ENCODE measurements at regions not wholly inside any gene's neighbourhood (a gene's known extent, or its start where the extent isn't known, plus 50 kb on each side); places are given as distances from the start of the nearest gene placed in this dataset.

DNA sequence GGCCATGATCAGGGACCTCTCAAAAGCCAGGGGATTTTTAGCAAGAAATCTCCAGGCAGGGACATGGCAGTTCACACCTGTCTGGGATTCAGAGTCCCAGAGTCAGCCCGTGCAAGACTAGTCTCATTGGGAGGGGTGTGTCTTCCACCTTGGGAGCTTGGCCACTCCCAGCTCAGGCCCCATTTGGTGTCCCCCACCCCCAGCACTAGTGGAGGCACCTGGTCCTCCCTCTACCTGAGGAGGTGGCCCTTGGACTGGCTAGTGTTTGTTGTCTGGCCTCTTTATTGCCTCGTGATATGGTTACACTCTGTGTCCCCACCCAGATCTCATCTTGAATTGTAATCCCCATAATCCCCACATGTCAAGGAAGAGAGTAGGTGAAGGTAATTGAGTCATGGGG lies 140.8 kb upstream of the PHACTR3 start (continued):
- TF ChIP-seq, protein P1, sequence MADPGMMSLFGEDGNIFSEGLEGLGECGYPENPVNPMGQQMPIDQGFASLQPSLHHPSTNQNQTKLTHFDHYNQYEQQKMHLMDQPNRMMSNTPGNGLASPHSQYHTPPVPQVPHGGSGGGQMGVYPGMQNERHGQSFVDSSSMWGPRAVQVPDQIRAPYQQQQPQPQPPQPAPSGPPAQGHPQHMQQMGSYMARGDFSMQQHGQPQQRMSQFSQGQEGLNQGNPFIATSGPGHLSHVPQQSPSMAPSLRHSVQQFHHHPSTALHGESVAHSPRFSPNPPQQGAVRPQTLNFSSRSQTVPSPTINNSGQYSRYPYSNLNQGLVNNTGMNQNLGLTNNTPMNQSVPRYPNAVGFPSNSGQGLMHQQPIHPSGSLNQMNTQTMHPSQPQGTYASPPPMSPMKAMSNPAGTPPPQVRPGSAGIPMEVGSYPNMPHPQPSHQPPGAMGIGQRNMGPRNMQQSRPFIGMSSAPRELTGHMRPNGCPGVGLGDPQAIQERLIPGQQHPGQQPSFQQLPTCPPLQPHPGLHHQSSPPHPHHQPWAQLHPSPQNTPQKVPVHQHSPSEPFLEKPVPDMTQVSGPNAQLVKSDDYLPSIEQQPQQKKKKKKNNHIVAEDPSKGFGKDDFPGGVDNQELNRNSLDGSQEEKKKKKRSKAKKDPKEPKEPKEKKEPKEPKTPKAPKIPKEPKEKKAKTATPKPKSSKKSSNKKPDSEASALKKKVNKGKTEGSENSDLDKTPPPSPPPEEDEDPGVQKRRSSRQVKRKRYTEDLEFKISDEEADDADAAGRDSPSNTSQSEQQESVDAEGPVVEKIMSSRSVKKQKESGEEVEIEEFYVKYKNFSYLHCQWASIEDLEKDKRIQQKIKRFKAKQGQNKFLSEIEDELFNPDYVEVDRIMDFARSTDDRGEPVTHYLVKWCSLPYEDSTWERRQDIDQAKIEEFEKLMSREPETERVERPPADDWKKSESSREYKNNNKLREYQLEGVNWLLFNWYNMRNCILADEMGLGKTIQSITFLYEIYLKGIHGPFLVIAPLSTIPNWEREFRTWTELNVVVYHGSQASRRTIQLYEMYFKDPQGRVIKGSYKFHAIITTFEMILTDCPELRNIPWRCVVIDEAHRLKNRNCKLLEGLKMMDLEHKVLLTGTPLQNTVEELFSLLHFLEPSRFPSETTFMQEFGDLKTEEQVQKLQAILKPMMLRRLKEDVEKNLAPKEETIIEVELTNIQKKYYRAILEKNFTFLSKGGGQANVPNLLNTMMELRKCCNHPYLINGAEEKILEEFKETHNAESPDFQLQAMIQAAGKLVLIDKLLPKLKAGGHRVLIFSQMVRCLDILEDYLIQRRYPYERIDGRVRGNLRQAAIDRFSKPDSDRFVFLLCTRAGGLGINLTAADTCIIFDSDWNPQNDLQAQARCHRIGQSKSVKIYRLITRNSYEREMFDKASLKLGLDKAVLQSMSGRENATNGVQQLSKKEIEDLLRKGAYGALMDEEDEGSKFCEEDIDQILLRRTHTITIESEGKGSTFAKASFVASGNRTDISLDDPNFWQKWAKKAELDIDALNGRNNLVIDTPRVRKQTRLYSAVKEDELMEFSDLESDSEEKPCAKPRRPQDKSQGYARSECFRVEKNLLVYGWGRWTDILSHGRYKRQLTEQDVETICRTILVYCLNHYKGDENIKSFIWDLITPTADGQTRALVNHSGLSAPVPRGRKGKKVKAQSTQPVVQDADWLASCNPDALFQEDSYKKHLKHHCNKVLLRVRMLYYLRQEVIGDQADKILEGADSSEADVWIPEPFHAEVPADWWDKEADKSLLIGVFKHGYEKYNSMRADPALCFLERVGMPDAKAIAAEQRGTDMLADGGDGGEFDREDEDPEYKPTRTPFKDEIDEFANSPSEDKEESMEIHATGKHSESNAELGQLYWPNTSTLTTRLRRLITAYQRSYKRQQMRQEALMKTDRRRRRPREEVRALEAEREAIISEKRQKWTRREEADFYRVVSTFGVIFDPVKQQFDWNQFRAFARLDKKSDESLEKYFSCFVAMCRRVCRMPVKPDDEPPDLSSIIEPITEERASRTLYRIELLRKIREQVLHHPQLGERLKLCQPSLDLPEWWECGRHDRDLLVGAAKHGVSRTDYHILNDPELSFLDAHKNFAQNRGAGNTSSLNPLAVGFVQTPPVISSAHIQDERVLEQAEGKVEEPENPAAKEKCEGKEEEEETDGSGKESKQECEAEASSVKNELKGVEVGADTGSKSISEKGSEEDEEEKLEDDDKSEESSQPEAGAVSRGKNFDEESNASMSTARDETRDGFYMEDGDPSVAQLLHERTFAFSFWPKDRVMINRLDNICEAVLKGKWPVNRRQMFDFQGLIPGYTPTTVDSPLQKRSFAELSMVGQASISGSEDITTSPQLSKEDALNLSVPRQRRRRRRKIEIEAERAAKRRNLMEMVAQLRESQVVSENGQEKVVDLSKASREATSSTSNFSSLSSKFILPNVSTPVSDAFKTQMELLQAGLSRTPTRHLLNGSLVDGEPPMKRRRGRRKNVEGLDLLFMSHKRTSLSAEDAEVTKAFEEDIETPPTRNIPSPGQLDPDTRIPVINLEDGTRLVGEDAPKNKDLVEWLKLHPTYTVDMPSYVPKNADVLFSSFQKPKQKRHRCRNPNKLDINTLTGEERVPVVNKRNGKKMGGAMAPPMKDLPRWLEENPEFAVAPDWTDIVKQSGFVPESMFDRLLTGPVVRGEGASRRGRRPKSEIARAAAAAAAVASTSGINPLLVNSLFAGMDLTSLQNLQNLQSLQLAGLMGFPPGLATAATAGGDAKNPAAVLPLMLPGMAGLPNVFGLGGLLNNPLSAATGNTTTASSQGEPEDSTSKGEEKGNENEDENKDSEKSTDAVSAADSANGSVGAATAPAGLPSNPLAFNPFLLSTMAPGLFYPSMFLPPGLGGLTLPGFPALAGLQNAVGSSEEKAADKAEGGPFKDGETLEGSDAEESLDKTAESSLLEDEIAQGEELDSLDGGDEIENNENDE (IDR thresholded peaks at IDR 0.05; ENCODE audit: insufficient replicate concordance, low read length) = no peak
- TF ChIP-seq JUND (IDR thresholded peaks at IDR 0.05; ENCODE audit: low read length) (no peak), MAFK (IDR thresholded peaks at IDR 0.05; ENCODE audit: low read depth, low read length) (no peak), CEBPB (IDR thresholded peaks at IDR 0.05; ENCODE audit: low read depth, low read length) (no peak), CBX8 (IDR thresholded peaks at IDR 0.05; ENCODE audit: borderline replicate concordance, low read depth, low read length) (no peak), BRCA1 (IDR thresholded peaks at IDR 0.05; ENCODE audit: low read depth, low read length) (no peak), POU5F1 (IDR thresholded peaks at IDR 0.05; ENCODE audit: low read depth, low read length) (no peak), CTBP2 (IDR thresholded peaks at IDR 0.05; ENCODE audit: borderline replicate concordance, insufficient read depth, insufficient read length, low read length) (no peak), TAF1 (IDR thresholded peaks at IDR 0.05; ENCODE audit: low read depth, low read length) (no peak), SP2 (IDR thresholded peaks at IDR 0.05; ENCODE audit: low read length) (no peak)
- TF ChIP-seq, protein P2, sequence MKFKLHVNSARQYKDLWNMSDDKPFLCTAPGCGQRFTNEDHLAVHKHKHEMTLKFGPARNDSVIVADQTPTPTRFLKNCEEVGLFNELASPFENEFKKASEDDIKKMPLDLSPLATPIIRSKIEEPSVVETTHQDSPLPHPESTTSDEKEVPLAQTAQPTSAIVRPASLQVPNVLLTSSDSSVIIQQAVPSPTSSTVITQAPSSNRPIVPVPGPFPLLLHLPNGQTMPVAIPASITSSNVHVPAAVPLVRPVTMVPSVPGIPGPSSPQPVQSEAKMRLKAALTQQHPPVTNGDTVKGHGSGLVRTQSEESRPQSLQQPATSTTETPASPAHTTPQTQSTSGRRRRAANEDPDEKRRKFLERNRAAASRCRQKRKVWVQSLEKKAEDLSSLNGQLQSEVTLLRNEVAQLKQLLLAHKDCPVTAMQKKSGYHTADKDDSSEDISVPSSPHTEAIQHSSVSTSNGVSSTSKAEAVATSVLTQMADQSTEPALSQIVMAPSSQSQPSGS (IDR thresholded peaks at IDR 0.05; ENCODE audit: low read length) = no peak
